D721Med (cell line): ENCODE measurements at regions not wholly inside any gene's neighbourhood (a gene's known extent, or its start where the extent isn't known, plus 50 kb on each side); places are given as distances from the start of the nearest gene placed in this dataset.

Source experiments
- DNase-seq: peaks from one replicate; pipeline ENCODE4 v3.0.0; 2011; ENCODE audit warnings: low spot score; ENCODE audit not compliant: insufficient read length
- FAIRE-seq: peaks from 2 replicates; lab custom pipeline; 2011; peaks lifted over from hg19 to GRCh38; lab: Jason Lieb, UNC
- TF ChIP-seq, protein P1 (sequence below): IDR thresholded peaks from 2 replicates; pipeline ENCODE4 v1.5.1; 2012; ENCODE audit warnings: mild to moderate bottlenecking, control low read depth; ENCODE audit not compliant: insufficient read depth; ENCODE audit errors: missing control alignments

DNA sequence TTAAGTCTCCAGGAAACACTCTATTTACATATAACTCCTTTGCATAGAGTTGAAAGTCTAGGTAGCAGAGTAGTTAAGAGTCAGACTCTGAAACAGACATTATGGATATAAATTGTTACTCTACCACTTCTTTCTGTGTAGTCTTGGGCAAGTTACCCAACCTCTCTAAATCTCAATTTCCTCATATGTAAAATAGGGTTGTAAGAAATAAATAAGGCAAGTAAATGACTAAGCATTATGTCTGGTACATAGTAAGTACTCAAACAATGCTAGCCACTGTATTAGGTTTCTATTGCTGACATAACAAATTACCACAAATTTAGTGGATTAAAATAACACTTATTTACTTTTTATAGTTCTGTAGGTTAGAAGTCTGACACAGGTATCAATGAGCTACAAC is 394.1 kb downstream of the PRDM5 start:
- no peak for FAIRE-seq
- TF ChIP-seq, protein P1, sequence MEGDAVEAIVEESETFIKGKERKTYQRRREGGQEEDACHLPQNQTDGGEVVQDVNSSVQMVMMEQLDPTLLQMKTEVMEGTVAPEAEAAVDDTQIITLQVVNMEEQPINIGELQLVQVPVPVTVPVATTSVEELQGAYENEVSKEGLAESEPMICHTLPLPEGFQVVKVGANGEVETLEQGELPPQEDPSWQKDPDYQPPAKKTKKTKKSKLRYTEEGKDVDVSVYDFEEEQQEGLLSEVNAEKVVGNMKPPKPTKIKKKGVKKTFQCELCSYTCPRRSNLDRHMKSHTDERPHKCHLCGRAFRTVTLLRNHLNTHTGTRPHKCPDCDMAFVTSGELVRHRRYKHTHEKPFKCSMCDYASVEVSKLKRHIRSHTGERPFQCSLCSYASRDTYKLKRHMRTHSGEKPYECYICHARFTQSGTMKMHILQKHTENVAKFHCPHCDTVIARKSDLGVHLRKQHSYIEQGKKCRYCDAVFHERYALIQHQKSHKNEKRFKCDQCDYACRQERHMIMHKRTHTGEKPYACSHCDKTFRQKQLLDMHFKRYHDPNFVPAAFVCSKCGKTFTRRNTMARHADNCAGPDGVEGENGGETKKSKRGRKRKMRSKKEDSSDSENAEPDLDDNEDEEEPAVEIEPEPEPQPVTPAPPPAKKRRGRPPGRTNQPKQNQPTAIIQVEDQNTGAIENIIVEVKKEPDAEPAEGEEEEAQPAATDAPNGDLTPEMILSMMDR = no peak
- no peak for DNase-seq

DNA sequence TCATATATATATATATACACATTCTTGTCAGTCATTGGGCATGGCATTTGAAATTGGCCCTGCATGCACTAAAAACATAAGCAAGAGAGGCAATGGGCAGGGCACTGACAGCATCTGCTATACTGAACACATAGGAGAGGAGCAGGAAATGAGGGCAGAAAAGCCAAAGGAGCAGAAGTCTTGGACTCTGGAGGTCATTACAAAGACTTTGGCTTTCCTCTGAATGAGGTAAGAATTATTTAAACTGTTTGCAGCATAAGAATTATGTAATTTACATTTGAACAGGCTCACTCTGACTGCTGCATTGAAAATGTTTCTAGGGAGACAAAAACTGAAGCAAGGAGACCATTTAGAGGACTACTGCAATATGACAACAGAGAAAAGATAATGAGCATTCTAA is 396.5 kb downstream of the PRDM5 start:
- TF ChIP-seq, protein P1 = no peak
- DNase-seq (no peak), FAIRE-seq (no peak)

DNA sequence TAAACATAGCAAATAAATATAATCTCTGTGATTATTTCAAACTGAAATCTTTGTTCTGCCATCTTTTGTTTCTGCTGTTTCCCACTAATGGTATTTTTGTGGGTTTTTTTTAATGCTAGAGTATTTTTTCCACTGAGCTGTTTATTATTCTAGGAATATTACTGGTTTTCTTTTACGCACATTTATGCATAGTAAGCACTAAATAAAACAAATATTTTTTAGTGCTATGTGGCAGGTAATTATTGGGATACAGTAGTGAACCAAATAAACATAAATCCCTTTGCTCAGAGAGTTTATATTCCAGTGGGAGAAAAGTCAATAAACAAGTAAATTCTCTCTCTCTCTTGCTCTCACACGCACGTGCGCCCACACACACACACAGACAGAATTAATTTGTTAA is 397.4 kb downstream of the PRDM5 start:
- TF ChIP-seq, protein P1 = no peak
- FAIRE-seq = no peak
- DNase-seq = no peak

DNA sequence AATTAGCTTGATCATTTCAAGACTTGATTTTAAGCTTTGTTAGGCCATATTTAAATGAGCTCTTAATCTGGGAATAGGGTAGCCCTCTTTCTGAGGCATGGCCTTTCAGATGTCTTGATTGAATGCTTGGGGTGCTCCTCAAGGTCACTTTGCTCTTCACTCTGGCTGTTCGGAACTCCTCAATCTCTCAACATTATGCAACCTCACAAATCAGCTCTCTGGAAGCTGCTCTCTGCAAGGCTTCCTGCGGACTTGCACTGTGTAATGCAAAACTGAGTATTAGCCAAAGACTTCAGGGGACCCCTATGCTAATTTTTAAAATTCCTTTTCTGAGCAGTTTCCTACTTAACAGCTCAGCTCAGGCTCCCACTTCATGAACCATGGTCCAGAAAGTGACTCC is 398.3 kb downstream of the PRDM5 start:
- TF ChIP-seq, protein P1 = no peak
- FAIRE-seq (no peak), DNase-seq (no peak)

DNA sequence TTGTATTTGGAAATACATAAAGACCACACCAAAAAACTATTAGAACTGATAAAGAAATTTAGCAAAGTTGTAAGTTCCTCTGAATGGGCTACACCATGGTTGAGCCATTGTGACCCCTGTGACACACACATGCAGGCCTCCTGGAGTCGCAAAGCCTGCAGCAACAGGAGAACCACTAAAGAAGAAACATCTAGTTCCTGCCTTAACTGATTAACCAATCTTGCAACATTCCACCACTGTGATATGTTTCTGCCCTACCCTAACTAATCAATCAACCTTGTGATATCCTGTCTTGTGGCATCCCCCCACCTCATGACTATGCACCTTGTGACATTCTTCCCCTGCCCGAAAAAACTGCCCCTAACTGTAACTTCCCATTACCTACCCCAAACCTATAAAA is 401.8 kb downstream of the PRDM5 start:
- DNase-seq (no peak), FAIRE-seq (no peak)

DNA sequence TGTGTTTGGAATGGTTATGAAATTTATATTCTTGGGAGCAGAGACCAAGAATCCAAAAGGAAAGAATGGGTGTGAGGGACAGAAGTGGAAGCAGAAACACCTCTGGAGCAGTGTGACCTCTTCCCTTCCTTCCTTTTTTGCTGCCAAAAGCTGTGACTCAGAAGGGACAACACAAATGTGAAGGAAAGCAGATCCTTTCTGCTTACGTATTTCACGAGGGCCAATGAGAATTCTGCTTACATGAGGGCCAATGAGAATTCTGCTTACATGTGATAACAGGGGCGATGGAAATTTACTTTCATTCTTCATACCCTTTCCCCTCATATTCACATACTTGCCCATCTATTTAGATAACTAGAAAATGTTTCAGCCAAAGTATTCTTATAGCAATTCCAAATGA is 404.6 kb downstream of the PRDM5 start:
- TF ChIP-seq, protein P1 = no peak
- FAIRE-seq (no peak), DNase-seq (no peak)

More for the DNA sequence above, 401.8 kb downstream of the PRDM5 start:
- TF ChIP-seq, protein P1 = no peak

DNA sequence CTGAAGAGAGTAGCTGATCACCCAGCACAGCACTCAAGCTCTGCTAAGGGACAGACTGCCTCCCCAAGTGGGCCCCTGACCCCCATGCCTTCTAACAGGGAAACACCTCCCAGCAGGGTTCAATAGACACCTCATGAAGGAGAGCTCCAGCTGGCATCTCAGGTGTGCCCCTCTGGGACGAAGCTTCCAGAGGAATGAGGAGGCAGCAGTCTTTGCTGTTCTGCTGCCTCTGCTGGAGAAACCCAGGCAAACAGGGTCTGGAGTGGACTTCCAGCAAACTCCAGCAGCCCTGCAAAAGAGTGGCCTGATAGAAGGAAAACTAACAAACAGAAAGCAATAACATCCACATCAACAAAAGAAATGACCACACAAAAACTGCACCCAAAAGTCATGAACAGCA is 412.8 kb downstream of the PRDM5 start:
- no peak for FAIRE-seq
- TF ChIP-seq, protein P1 = no peak
- no peak for DNase-seq
